Keratinocyte (primary cell): ENCODE measurements at regions not wholly inside any gene's neighbourhood (a gene's known extent, or its start where the extent isn't known, plus 50 kb on each side); places are given as distances from the start of the nearest gene placed in this dataset.

ENCODE experiments used
- DNase-seq: peaks from one replicate; pipeline ENCODE4 v3.0.0-alpha.2; 2011; ENCODE audit warnings: low read depth, missing footprints, low spot score
- FAIRE-seq: peaks from 2 replicates; lab custom pipeline; 2011; peaks lifted over from hg19 to GRCh38; lab: Jason Lieb, UNC
- H2AFZ ChIP-seq: 2 replicates; pipeline ENCODE4 v1.6.0; 2012; ENCODE audit warnings: low read length, control low read depth, inconsistent platforms; ENCODE audit not compliant: control insufficient read depth
- H3K27ac ChIP-seq: 2 replicates; pipeline ENCODE4 v1.5.1; 2011; ENCODE audit warnings: low read length; ENCODE audit not compliant: control insufficient read depth, insufficient read depth
- H3K27me3 ChIP-seq: 3 replicates; pipeline ENCODE4 v1.6.0; 2011; ENCODE audit warnings: low read length; ENCODE audit not compliant: control insufficient read depth, insufficient read depth; ENCODE audit errors: extremely low read depth
- H3K36me3 ChIP-seq, 2 experiments: 2 replicates in 1 of 2; 3 replicates in 1 of 2; pipeline ENCODE4 v1.5.1; 2011; ENCODE audit warnings: low read length in 2 of 2, mild to moderate bottlenecking in 1 of 2; ENCODE audit not compliant: control insufficient read depth in 2 of 2, insufficient read depth in 2 of 2; ENCODE audit errors: extremely low read depth in 1 of 2
- H3K4me1 ChIP-seq: 3 replicates; pipeline ENCODE4 v1.5.1; 2011; ENCODE audit warnings: low read length; ENCODE audit not compliant: control insufficient read depth, insufficient read depth; ENCODE audit errors: extremely low read depth
- H3K4me2 ChIP-seq: 3 replicates; pipeline ENCODE4 v1.6.0; 2011; ENCODE audit warnings: low read depth, low read length; ENCODE audit not compliant: control insufficient read depth, insufficient read depth; ENCODE audit errors: extremely low read depth
- H3K4me3 ChIP-seq, 3 experiments: fragments of 200-600 bp in 1 of 3; sonication (generic) in 1 of 3; 2 replicates in 2 of 3; 3 replicates in 1 of 3; pipeline ENCODE4 v1.5.1; 2011 to 2016; ENCODE audit warnings: low read length in 3 of 3, mild to moderate bottlenecking in 3 of 3, control low read depth in 2 of 3, inconsistent platforms in 1 of 3, low read depth in 1 of 3, mixed read lengths in 1 of 3, mixed run types in 1 of 3, moderate library complexity in 1 of 3; ENCODE audit not compliant: control insufficient read depth in 2 of 3, insufficient read depth in 2 of 3; ENCODE audit errors: extremely low read depth in 1 of 3
- H3K79me2 ChIP-seq: 2 replicates; pipeline ENCODE4 v1.6.0; 2012; ENCODE audit warnings: low read length; ENCODE audit not compliant: control insufficient read depth, insufficient read depth
- H3K9ac ChIP-seq: 3 replicates; pipeline ENCODE4 v1.6.0; 2011; ENCODE audit warnings: low read length; ENCODE audit not compliant: control insufficient read depth, insufficient read depth; ENCODE audit errors: extremely low read depth
- H3K9me1 ChIP-seq: 3 replicates; pipeline ENCODE4 v1.6.0; 2011; ENCODE audit warnings: low read length; ENCODE audit not compliant: control insufficient read depth, insufficient read depth; ENCODE audit errors: extremely low read depth
- H3K9me3 ChIP-seq: 2 replicates; pipeline ENCODE4 v1.5.1; 2012; ENCODE audit warnings: low read depth, low read length; ENCODE audit not compliant: control insufficient read depth
- H4K20me1 ChIP-seq: 3 replicates; pipeline ENCODE4 v1.6.0; 2011; ENCODE audit warnings: low read length; ENCODE audit not compliant: control insufficient read depth, insufficient read depth; ENCODE audit errors: extremely low read depth
- CTCF ChIP-seq, 3 experiments: IDR thresholded peaks in 1 of 3; conservative IDR thresholded peaks in 1 of 3; optimal IDR thresholded peaks in 1 of 3; 2 replicates in 2 of 3; 3 replicates in 1 of 3; pipeline versions ENCODE3 to v1.5.1; 2011; ENCODE audit warnings: low read length in 3 of 3, mild to moderate bottlenecking in 3 of 3, moderate library complexity in 2 of 3, control low read depth in 1 of 3, inconsistent platforms in 1 of 3; ENCODE audit not compliant: insufficient read depth in 2 of 3; ENCODE audit errors: extremely low read depth in 1 of 3
- EZH2 ChIP-seq: IDR thresholded peaks from one replicate; pipeline ENCODE4 v1.6.1; 2012; ENCODE audit warnings: inconsistent platforms, mild to moderate bottlenecking, low read length, moderate library complexity
- dilution Hi-C: fragments of 300-500 bp; cut with MboI; formaldehyde crosslinking; loops from one replicate; pipeline ENCODE4 v1.7.0; 2020; ENCODE audit warnings: low sequenced_read_pairs; ENCODE audit not compliant: extremely low pct_ligation_motif_present

- H4K20me1 ChIP-seq: no peaks in the 10 kb centered on the region
- H3K9ac ChIP-seq: no peak overlapping the region
- no peak for DNase-seq
- no peak overlapping the region for H3K4me3 ChIP-seq
- H3K9me1 ChIP-seq: no peaks in the 10 kb centered on the region
- no peak overlapping the region for H2AFZ ChIP-seq
- H3K27me3 ChIP-seq: no peaks in the 10 kb centered on the region
- H3K4me2 ChIP-seq: no peak overlapping the region
- no peak for FAIRE-seq
- H3K4me1 ChIP-seq: peaks cover 3% of the 10 kb centered on the region
- H3K9me3 ChIP-seq: no peaks in the 10 kb centered on the region
- H3K36me3 ChIP-seq: no peaks in the 10 kb centered on the region
- no peak overlapping the region for H3K27ac ChIP-seq
- TF ChIP-seq CTCF (optimal IDR thresholded peaks at IDR 0.05 in 1 of 3, IDR thresholded peaks at IDR 0.05 in 1 of 3, conservative IDR thresholded peaks at IDR 0.05 in 1 of 3; ENCODE audit: extremely low read depth in 1 of 3, insufficient read depth in 2 of 3, low read length in 3 of 3) (no peak), EZH2 (no peak)
- dilution Hi-C loops: no loop called here
- H3K79me2 ChIP-seq: no peaks in the 10 kb centered on the region
These were observed 193.5 kb upstream of the NBEA start for GRCh38 chr13:34748596-34748995.

- no peaks in the 10 kb centered on the region for H3K36me3 ChIP-seq
- H4K20me1 ChIP-seq: no peaks in the 10 kb centered on the region
- TF ChIP-seq EZH2 (no peak), CTCF (optimal IDR thresholded peaks at IDR 0.05 in 1 of 3, IDR thresholded peaks at IDR 0.05 in 1 of 3, conservative IDR thresholded peaks at IDR 0.05 in 1 of 3; ENCODE audit: extremely low read depth in 1 of 3, insufficient read depth in 2 of 3, low read length in 3 of 3) (no peak)
- no peak overlapping the region for H3K27ac ChIP-seq
- H3K9me3 ChIP-seq: no peaks in the 10 kb centered on the region
- H2AFZ ChIP-seq: no peak overlapping the region
- dilution Hi-C loops: no loop called here
- no peak overlapping the region for H3K4me3 ChIP-seq
- DNase-seq (no peak), FAIRE-seq (no peak)
- no peak overlapping the region for H3K9ac ChIP-seq
- no peak overlapping the region for H3K4me2 ChIP-seq
- no peaks in the 10 kb centered on the region for H3K79me2 ChIP-seq
- H3K9me1 ChIP-seq: no peaks in the 10 kb centered on the region
- no peaks in the 10 kb centered on the region for H3K27me3 ChIP-seq
- H3K4me1 ChIP-seq: peaks cover 3% of the 10 kb centered on the region
These were observed 193.0 kb upstream of the NBEA start for GRCh38 chr13:34749046-34749445.
